ENCODE measurements at regions not wholly inside any gene's neighbourhood (a gene's known extent, or its start where the extent isn't known, plus 50 kb on each side); places are given as distances from the start of the nearest gene placed in this dataset.
A peak's percentile ranks its signal among the peaks of the same experiment; 100 is the strongest.

DNA sequence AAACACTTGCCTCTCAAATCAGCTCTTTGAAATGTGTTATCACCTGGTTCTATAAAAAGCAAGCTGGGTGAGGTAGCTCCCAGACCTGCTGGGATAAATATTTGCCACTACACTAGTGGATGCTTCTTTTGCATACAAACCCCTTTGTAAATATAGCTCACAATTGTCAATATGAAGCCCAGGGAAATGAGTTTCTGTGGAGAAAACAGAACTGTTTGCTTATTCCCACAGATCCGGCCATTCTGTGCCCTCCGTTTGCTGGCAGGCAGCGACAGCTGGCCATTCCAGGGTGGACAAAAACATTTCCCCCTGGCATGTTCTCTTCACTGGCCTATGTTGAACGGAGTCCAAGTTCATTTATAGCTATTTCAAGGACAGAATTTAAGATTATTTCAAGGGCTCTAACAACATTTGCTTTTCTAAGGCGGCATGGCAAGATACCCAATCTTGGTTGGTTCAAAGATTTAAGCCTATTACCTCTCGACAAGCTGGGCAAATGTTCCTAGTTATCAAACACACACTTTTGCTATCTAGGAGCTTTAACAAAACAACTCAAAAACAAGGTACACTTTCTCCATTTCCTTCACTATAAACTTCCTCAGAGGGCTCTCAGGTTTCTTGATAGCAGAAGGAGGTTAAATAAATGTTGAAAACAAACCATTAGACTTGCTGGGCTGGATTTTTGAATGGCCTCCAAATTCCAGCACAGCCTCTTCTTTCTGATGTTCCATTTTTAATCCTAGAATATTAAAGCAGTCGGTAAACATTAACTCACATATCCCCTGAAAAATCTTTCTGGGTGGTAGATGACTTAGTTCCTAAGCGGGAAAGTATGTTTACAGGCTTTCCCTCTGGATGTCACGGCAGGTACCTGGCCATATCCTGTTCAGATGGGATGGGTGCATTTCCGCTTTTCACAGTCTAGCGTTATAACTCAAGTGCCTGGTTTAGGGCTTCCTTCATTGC lies 332.3 kb downstream of the PLK2 start:
- Histone ChIP-seq H3K36me3 (ENCODE audit: control insufficient read depth, insufficient read depth, low read length) (no peaks in the 10 kb centered on the region), H3K4me3 (ENCODE audit: low read depth in 2 of 2, low read length in 2 of 2) (no peak overlapping the region), H3K27me3 (ENCODE audit: control insufficient read depth, insufficient read depth, low read length) (no peaks in the 10 kb centered on the region), H3K9me3 (ENCODE audit: control insufficient read depth, insufficient read depth, low read depth, low read length) (no peaks in the 10 kb centered on the region), H3K27ac (ENCODE audit: low read length) (peak overlapping the region; percentile 62; the same call in 1 of the 2 replicates), H3K4me1 (ENCODE audit: control insufficient read depth, insufficient read depth, low read length) (no peaks in the 10 kb centered on the region; the same call in 1 of the 2 replicates)
- TF ChIP-seq POLR2AphosphoS5 (IDR thresholded peaks at IDR 0.05; ENCODE audit: low read depth, low read length): no peak
- TF ChIP-seq, protein P1, sequence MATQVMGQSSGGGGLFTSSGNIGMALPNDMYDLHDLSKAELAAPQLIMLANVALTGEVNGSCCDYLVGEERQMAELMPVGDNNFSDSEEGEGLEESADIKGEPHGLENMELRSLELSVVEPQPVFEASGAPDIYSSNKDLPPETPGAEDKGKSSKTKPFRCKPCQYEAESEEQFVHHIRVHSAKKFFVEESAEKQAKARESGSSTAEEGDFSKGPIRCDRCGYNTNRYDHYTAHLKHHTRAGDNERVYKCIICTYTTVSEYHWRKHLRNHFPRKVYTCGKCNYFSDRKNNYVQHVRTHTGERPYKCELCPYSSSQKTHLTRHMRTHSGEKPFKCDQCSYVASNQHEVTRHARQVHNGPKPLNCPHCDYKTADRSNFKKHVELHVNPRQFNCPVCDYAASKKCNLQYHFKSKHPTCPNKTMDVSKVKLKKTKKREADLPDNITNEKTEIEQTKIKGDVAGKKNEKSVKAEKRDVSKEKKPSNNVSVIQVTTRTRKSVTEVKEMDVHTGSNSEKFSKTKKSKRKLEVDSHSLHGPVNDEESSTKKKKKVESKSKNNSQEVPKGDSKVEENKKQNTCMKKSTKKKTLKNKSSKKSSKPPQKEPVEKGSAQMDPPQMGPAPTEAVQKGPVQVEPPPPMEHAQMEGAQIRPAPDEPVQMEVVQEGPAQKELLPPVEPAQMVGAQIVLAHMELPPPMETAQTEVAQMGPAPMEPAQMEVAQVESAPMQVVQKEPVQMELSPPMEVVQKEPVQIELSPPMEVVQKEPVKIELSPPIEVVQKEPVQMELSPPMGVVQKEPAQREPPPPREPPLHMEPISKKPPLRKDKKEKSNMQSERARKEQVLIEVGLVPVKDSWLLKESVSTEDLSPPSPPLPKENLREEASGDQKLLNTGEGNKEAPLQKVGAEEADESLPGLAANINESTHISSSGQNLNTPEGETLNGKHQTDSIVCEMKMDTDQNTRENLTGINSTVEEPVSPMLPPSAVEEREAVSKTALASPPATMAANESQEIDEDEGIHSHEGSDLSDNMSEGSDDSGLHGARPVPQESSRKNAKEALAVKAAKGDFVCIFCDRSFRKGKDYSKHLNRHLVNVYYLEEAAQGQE (IDR thresholded peaks at IDR 0.05; ENCODE audit: insufficient read depth in 1 of 2, low read depth in 2 of 2, low read length in 1 of 2): no peak
- TF ChIP-seq, protein P2, sequence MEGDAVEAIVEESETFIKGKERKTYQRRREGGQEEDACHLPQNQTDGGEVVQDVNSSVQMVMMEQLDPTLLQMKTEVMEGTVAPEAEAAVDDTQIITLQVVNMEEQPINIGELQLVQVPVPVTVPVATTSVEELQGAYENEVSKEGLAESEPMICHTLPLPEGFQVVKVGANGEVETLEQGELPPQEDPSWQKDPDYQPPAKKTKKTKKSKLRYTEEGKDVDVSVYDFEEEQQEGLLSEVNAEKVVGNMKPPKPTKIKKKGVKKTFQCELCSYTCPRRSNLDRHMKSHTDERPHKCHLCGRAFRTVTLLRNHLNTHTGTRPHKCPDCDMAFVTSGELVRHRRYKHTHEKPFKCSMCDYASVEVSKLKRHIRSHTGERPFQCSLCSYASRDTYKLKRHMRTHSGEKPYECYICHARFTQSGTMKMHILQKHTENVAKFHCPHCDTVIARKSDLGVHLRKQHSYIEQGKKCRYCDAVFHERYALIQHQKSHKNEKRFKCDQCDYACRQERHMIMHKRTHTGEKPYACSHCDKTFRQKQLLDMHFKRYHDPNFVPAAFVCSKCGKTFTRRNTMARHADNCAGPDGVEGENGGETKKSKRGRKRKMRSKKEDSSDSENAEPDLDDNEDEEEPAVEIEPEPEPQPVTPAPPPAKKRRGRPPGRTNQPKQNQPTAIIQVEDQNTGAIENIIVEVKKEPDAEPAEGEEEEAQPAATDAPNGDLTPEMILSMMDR (IDR thresholded peaks at IDR 0.05): no peak
- TF ChIP-seq TCF7L2 (IDR thresholded peaks at IDR 0.05; ENCODE audit: low read depth, low read length): no peak
- TF ChIP-seq SIN3A (IDR thresholded peaks at IDR 0.05; ENCODE audit: borderline replicate concordance, insufficient read depth, low read depth, low read length): no peak
- no TSS peak for BruUV-seq (replicated peaks)
- DNase-seq (ENCODE audit: low read depth, low spot score) (no peak), ATAC-seq (no peak)
- intact Hi-C loops (cut with micrococcal nuclease; ENCODE audit: unreplicated experiment) (no loop called here), in situ Hi-C loops (cut with HindIII; ENCODE audit: low pct_unique_long_range_greater_than_20kb, low sequenced_read_pairs) (no loop called here)
- ChIA-PET POLR2A (interaction anchor here (0.6 kb wide), 1 partner anchor 40 kb away, joined by 3 read pairs; no protein-coding TSS in a partner anchor), CTCF (interaction anchor here (0.5 kb wide), 1 partner anchor 302 kb away, joined by 3 read pairs; no protein-coding TSS in a partner anchor)

DNA sequence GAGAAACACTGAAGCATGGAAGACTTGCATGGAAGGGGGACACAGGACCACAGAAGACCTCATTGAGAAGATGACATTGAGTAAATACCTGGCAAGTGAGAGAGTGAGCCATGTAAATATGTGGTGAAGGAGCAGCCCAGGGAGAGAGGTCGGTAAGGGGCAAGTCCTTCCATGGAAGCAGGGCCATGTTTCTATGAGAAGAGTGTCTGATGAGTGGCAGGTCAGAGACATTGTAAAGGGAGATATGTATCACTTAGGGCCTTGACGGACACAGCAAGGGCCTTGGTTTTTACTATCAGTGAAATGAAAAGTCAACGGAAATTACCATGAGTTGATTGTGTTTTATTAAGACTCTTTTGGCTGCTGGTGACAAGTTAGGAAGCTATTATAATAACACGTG lies 336.4 kb downstream of the PLK2 start:
- H3K9me3 ChIP-seq (ENCODE audit: control insufficient read depth, insufficient read depth, low read depth, low read length): no peaks in the 10 kb centered on the region
- in situ Hi-C loops (cut with HindIII; ENCODE audit: low pct_unique_long_range_greater_than_20kb, low sequenced_read_pairs) (no loop called here), intact Hi-C loops (cut with micrococcal nuclease; ENCODE audit: unreplicated experiment) (no loop called here)
- H3K27me3 ChIP-seq (ENCODE audit: control insufficient read depth, insufficient read depth, low read length): no peaks in the 10 kb centered on the region
- DNase-seq (ENCODE audit: low read depth, low spot score) (no peak), ATAC-seq (no peak)
- H3K36me3 ChIP-seq (ENCODE audit: control insufficient read depth, insufficient read depth, low read length): no peaks in the 10 kb centered on the region
- H3K4me3 ChIP-seq (ENCODE audit: low read depth in 2 of 2, low read length in 2 of 2): no peak overlapping the region
- ChIA-PET CTCF (no interaction called here), POLR2A (no interaction called here)
- no TSS peak for BruUV-seq (replicated peaks)
- H3K27ac ChIP-seq (ENCODE audit: low read length): peak overlapping the region; percentile 73
- no peaks in the 10 kb centered on the region; the same call in 1 of the 2 replicates for H3K4me1 ChIP-seq (ENCODE audit: control insufficient read depth, insufficient read depth, low read length)
- no peak for TF ChIP-seq POLR2AphosphoS5 (IDR thresholded peaks at IDR 0.05; ENCODE audit: low read depth, low read length)
- TF ChIP-seq, protein P1 (IDR thresholded peaks at IDR 0.05; ENCODE audit: insufficient read depth in 1 of 2, low read depth in 2 of 2, low read length in 1 of 2): no peak
- TF ChIP-seq SIN3A (IDR thresholded peaks at IDR 0.05; ENCODE audit: borderline replicate concordance, insufficient read depth, low read depth, low read length): no peak
- TF ChIP-seq, protein P2 (IDR thresholded peaks at IDR 0.05): no peak
- no peak for TF ChIP-seq TCF7L2 (IDR thresholded peaks at IDR 0.05; ENCODE audit: low read depth, low read length)

All from Panc1 (cell line).